Ishikawa (cell line): ENCODE measurements at regions not wholly inside any gene's neighbourhood (a gene's known extent, or its start where the extent isn't known, plus 50 kb on each side); places are given as distances from the start of the nearest gene placed in this dataset.

Source experiments
- EP300 ChIP-seq: IDR thresholded peaks from 2 replicates; pipeline ENCODE4 v1.6.1; 2012; ENCODE audit warnings: borderline replicate concordance
- USF1 ChIP-seq: IDR thresholded peaks from 2 replicates; pipeline ENCODE4 v1.6.1; 2012

- TF ChIP-seq EP300 (no peak), USF1 (no peak)
These were observed 146.8 kb downstream of the UNC5CL start for GRCh38 chr6:40892223-40892622.
